GM23338 (cell line): ENCODE measurements at regions not wholly inside any gene's neighbourhood (a gene's known extent, or its start where the extent isn't known, plus 50 kb on each side); places are given as distances from the start of the nearest gene placed in this dataset.

Experiments used
- CREB1 ChIP-seq: fragments of 250-450 bp; sonication (Bioruptor Pico); IDR thresholded peaks from 2 replicates; pipeline ENCODE4 v1.5.0; 2020; ENCODE audit warnings: low read depth, mild to moderate bottlenecking, moderate library complexity
- EZH2 ChIP-seq: fragments of 200-600 bp; sonication (generic); IDR thresholded peaks from one replicate; pipeline ENCODE4 v1.8.0; 2017; ENCODE audit warnings: antibody characterized with exemption, mild to moderate bottlenecking, low read depth; ENCODE audit not compliant: unreplicated experiment
- EZH2phosphoT487 ChIP-seq: fragments of 200-600 bp; sonication (generic); IDR thresholded peaks from one replicate; pipeline ENCODE4 v1.8.1; 2018; ENCODE audit warnings: antibody characterized with exemption; ENCODE audit not compliant: unreplicated experiment
- JUNB ChIP-seq: IDR thresholded peaks from one replicate; pipeline ENCODE4 v1.6.1; 2016; ENCODE audit warnings: antibody characterized with exemption; ENCODE audit not compliant: unreplicated experiment
- POLR2AphosphoS5 ChIP-seq: IDR thresholded peaks from 2 replicates; pipeline ENCODE4 v1.6.1; 2016; ENCODE audit warnings: antibody characterized with exemption, low read depth
- TF ChIP-seq, protein P1 (sequence below), 2 experiments: fragments of 200-600 bp in 1 of 2; sonication (generic) in 1 of 2; conservative IDR thresholded peaks; 2 replicates each; pipeline versions ENCODE4 v1.5.1 to v1.6.1; 2016 to 2017; ENCODE audit warnings: antibody characterized with exemption in 2 of 2, low read depth in 2 of 2, mild to moderate bottlenecking in 2 of 2, moderate library complexity in 1 of 2
- TF ChIP-seq, protein P2 (sequence below): IDR thresholded peaks from one replicate; pipeline ENCODE4 v1.6.1; 2018; ENCODE audit warnings: antibody characterized with exemption; ENCODE audit not compliant: unreplicated experiment
- TF ChIP-seq, protein P3 (sequence below): IDR thresholded peaks from 2 replicates; pipeline ENCODE4 v1.6.1; 2016; ENCODE audit warnings: antibody characterized with exemption

DNA sequence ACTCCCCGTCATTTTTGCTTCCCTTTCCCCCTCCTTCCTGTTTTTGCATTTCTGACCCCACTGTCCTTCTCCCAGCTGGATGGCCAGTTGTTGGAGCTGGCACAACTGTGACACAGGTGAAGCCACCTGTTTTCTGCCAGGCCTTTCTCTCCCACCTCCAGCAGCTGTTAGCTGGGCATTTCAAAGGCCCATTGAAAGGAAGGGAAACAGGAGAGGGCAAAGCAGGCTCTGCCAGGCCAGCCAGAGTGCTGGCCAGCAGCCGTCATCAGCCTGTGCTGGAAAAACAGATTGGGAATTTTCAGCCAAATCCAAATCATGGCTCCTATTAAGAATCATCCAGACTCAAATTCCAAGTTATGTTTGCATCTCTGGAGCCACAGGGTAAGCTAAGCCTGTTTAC, 155.2 kb upstream of the C2CD4B start:
- TF ChIP-seq, protein P1, sequence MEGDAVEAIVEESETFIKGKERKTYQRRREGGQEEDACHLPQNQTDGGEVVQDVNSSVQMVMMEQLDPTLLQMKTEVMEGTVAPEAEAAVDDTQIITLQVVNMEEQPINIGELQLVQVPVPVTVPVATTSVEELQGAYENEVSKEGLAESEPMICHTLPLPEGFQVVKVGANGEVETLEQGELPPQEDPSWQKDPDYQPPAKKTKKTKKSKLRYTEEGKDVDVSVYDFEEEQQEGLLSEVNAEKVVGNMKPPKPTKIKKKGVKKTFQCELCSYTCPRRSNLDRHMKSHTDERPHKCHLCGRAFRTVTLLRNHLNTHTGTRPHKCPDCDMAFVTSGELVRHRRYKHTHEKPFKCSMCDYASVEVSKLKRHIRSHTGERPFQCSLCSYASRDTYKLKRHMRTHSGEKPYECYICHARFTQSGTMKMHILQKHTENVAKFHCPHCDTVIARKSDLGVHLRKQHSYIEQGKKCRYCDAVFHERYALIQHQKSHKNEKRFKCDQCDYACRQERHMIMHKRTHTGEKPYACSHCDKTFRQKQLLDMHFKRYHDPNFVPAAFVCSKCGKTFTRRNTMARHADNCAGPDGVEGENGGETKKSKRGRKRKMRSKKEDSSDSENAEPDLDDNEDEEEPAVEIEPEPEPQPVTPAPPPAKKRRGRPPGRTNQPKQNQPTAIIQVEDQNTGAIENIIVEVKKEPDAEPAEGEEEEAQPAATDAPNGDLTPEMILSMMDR (conservative IDR thresholded peaks at IDR 0.05; ENCODE audit: low read depth in 2 of 2), result no peak
- TF ChIP-seq, protein P2, sequence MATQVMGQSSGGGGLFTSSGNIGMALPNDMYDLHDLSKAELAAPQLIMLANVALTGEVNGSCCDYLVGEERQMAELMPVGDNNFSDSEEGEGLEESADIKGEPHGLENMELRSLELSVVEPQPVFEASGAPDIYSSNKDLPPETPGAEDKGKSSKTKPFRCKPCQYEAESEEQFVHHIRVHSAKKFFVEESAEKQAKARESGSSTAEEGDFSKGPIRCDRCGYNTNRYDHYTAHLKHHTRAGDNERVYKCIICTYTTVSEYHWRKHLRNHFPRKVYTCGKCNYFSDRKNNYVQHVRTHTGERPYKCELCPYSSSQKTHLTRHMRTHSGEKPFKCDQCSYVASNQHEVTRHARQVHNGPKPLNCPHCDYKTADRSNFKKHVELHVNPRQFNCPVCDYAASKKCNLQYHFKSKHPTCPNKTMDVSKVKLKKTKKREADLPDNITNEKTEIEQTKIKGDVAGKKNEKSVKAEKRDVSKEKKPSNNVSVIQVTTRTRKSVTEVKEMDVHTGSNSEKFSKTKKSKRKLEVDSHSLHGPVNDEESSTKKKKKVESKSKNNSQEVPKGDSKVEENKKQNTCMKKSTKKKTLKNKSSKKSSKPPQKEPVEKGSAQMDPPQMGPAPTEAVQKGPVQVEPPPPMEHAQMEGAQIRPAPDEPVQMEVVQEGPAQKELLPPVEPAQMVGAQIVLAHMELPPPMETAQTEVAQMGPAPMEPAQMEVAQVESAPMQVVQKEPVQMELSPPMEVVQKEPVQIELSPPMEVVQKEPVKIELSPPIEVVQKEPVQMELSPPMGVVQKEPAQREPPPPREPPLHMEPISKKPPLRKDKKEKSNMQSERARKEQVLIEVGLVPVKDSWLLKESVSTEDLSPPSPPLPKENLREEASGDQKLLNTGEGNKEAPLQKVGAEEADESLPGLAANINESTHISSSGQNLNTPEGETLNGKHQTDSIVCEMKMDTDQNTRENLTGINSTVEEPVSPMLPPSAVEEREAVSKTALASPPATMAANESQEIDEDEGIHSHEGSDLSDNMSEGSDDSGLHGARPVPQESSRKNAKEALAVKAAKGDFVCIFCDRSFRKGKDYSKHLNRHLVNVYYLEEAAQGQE, result no peak
- TF ChIP-seq EZH2phosphoT487 (no peak), EZH2 (no peak), POLR2AphosphoS5 (no peak), CREB1 (CRISPR knock-in tag) (no peak), JUNB (no peak)
- TF ChIP-seq, protein P3, sequence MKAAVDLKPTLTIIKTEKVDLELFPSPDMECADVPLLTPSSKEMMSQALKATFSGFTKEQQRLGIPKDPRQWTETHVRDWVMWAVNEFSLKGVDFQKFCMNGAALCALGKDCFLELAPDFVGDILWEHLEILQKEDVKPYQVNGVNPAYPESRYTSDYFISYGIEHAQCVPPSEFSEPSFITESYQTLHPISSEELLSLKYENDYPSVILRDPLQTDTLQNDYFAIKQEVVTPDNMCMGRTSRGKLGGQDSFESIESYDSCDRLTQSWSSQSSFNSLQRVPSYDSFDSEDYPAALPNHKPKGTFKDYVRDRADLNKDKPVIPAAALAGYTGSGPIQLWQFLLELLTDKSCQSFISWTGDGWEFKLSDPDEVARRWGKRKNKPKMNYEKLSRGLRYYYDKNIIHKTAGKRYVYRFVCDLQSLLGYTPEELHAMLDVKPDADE, result no peak
